ENCODE measurements at regions not wholly inside any gene's neighbourhood (a gene's known extent, or its start where the extent isn't known, plus 50 kb on each side); places are given as distances from the start of the nearest gene placed in this dataset.

- Histone ChIP-seq H3F3A (ENCODE audit: insufficient read depth) (no peaks in the 10 kb centered on the region), H3K27me3 (replicated peaks; ENCODE audit: insufficient read depth) (no peaks in the 10 kb centered on the region), H4K20me1 (ENCODE audit: insufficient read depth) (no peaks in the 10 kb centered on the region), H2AFZ (no peak overlapping the region), H3K4me3 (no peak overlapping the region), H3K4me1 (ENCODE audit: insufficient read depth) (no peaks in the 10 kb centered on the region), H3K27ac (no peak overlapping the region), H3K9ac (no peak overlapping the region), H3K9me3 (ENCODE audit: low read depth) (no peaks in the 10 kb centered on the region), H3K9me2 (ENCODE audit: insufficient read depth) (no peaks in the 10 kb centered on the region), H3K79me2 (ENCODE audit: insufficient read depth) (no peaks in the 10 kb centered on the region), H3K4me2 (ENCODE audit: unreplicated experiment) (no peak overlapping the region), H3K36me3 (ENCODE audit: low read depth) (no peaks in the 10 kb centered on the region)
- TF ChIP-seq EZH2 (IDR thresholded peaks at IDR 0.05; ENCODE audit: insufficient read depth, poor library complexity, severe bottlenecking) = no peak
- TF ChIP-seq EZH2phosphoT487 (IDR thresholded peaks at IDR 0.05; ENCODE audit: insufficient read depth, low read depth) = no peak
- DNase-seq = no peak
- WGBS, 2 experiments (ENCODE audit: low coverage in 1 of 2, low lambda C conversion rate in 2 of 2, missing lambda C conversion rate in 2 of 2) = 13 to 24% methylated on average over 4 of the region's 4 CpGs
- in situ Hi-C loops (cut with MboI) = no loop called here
Observed at GRCh38 chr16:9406038-9406712, 314.7 kb downstream of the HAPSTR1 start.

- Histone ChIP-seq H3K27ac (no peak overlapping the region), H2AFZ (no peak overlapping the region), H3K4me1 (ENCODE audit: insufficient read depth) (no peaks in the 10 kb centered on the region), H3K4me2 (ENCODE audit: unreplicated experiment) (no peak overlapping the region), H3K9ac (no peak overlapping the region), H3F3A (ENCODE audit: insufficient read depth) (no peaks in the 10 kb centered on the region), H4K20me1 (ENCODE audit: insufficient read depth) (no peaks in the 10 kb centered on the region), H3K9me2 (ENCODE audit: insufficient read depth) (no peaks in the 10 kb centered on the region), H3K27me3 (replicated peaks; ENCODE audit: insufficient read depth) (no peaks in the 10 kb centered on the region), H3K79me2 (ENCODE audit: insufficient read depth) (no peaks in the 10 kb centered on the region), H3K9me3 (ENCODE audit: low read depth) (no peaks in the 10 kb centered on the region), H3K4me3 (no peak overlapping the region), H3K36me3 (ENCODE audit: low read depth) (no peaks in the 10 kb centered on the region)
- no peak for TF ChIP-seq EZH2phosphoT487 (IDR thresholded peaks at IDR 0.05; ENCODE audit: insufficient read depth, low read depth)
- no peak for TF ChIP-seq EZH2 (IDR thresholded peaks at IDR 0.05; ENCODE audit: insufficient read depth, poor library complexity, severe bottlenecking)
- in situ Hi-C loops (cut with MboI) = no loop called here
- no peak for DNase-seq
- WGBS, 2 experiments (ENCODE audit: low coverage in 1 of 2, low lambda C conversion rate in 2 of 2, missing lambda C conversion rate in 2 of 2) = 15 to 16% methylated on average over 6 of the region's 6 CpGs
Observed at GRCh38 chr16:9407206-9407758, 315.8 kb downstream of the HAPSTR1 start.

GRCh38 chr16:9408297-9408878 is 316.9 kb downstream of the HAPSTR1 start:
- H3K9ac ChIP-seq = no peak overlapping the region
- H3K9me2 ChIP-seq (ENCODE audit: insufficient read depth) = no peaks in the 10 kb centered on the region
- H2AFZ ChIP-seq = no peak overlapping the region
- H3K27ac ChIP-seq = no peak overlapping the region
- no peaks in the 10 kb centered on the region for H4K20me1 ChIP-seq (ENCODE audit: insufficient read depth)
- H3K4me1 ChIP-seq (ENCODE audit: insufficient read depth) = no peaks in the 10 kb centered on the region
- H3K36me3 ChIP-seq (ENCODE audit: low read depth) = no peaks in the 10 kb centered on the region
- in situ Hi-C loops (cut with MboI) = no loop called here
- no peak for DNase-seq
- no peaks in the 10 kb centered on the region for H3K27me3 ChIP-seq (replicated peaks; ENCODE audit: insufficient read depth)
- H3K4me3 ChIP-seq = no peak overlapping the region
- TF ChIP-seq EZH2phosphoT487 (IDR thresholded peaks at IDR 0.05; ENCODE audit: insufficient read depth, low read depth) = no peak
- no peak for TF ChIP-seq EZH2 (IDR thresholded peaks at IDR 0.05; ENCODE audit: insufficient read depth, poor library complexity, severe bottlenecking)
- 12 to 13% methylated on average over 9 of the region's 9 CpGs for WGBS, 2 experiments (ENCODE audit: low coverage in 1 of 2, low lambda C conversion rate in 2 of 2, missing lambda C conversion rate in 2 of 2)
- H3K9me3 ChIP-seq (ENCODE audit: low read depth) = no peaks in the 10 kb centered on the region
- H3K79me2 ChIP-seq (ENCODE audit: insufficient read depth) = no peaks in the 10 kb centered on the region
- no peak overlapping the region for H3K4me2 ChIP-seq (ENCODE audit: unreplicated experiment)
- H3F3A ChIP-seq (ENCODE audit: insufficient read depth) = no peaks in the 10 kb centered on the region

- Histone ChIP-seq H3F3A (ENCODE audit: insufficient read depth) (no peaks in the 10 kb centered on the region), H2AFZ (no peak overlapping the region), H3K4me3 (no peak overlapping the region), H3K4me1 (ENCODE audit: insufficient read depth) (no peaks in the 10 kb centered on the region), H4K20me1 (ENCODE audit: insufficient read depth) (no peaks in the 10 kb centered on the region), H3K9me3 (ENCODE audit: low read depth) (no peaks in the 10 kb centered on the region), H3K36me3 (ENCODE audit: low read depth) (no peaks in the 10 kb centered on the region), H3K79me2 (ENCODE audit: insufficient read depth) (no peaks in the 10 kb centered on the region), H3K27ac (no peak overlapping the region), H3K27me3 (replicated peaks; ENCODE audit: insufficient read depth) (no peaks in the 10 kb centered on the region), H3K9ac (no peak overlapping the region), H3K4me2 (ENCODE audit: unreplicated experiment) (no peak overlapping the region), H3K9me2 (ENCODE audit: insufficient read depth) (no peaks in the 10 kb centered on the region)
- in situ Hi-C loops (cut with MboI) = no loop called here
- TF ChIP-seq EZH2 (IDR thresholded peaks at IDR 0.05; ENCODE audit: insufficient read depth, poor library complexity, severe bottlenecking) (no peak), EZH2phosphoT487 (IDR thresholded peaks at IDR 0.05; ENCODE audit: insufficient read depth, low read depth) (no peak)
- 33 to 36% methylated on average over 10 of the region's 10 CpGs for WGBS, 2 experiments (ENCODE audit: low coverage in 1 of 2, low lambda C conversion rate in 2 of 2, missing lambda C conversion rate in 2 of 2)
- DNase-seq = no peak
Observed at GRCh38 chr16:9409560-9410493, 318.4 kb downstream of the HAPSTR1 start.
